ENCODE measurements at regions not wholly inside any gene's neighbourhood (a gene's known extent, or its start where the extent isn't known, plus 50 kb on each side); places are given as distances from the start of the nearest gene placed in this dataset.

DNA sequence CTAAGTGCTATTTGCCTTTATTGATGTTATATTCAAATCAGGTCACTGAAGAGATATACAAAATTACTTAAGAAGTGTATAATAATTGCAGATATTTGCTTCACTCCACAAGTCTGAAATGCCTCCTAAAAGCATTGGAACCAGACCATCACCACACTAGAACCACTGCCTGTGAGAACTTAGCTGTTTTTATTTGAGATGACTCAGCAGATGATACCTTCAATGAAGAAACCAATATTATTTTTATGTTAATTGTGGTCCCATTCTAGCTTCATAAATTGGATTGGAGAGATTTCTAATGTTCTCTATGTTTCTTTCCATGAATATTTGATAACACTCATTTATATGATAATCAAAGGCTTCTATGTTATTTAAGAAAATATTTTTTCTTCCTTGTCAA is 740.6 kb downstream of the KCNT2 start:
- TF ChIP-seq CTCF (IDR thresholded peaks at IDR 0.05) (no peak), EZH2 (IDR thresholded peaks at IDR 0.05) (no peak), EZH2phosphoT487 (IDR thresholded peaks at IDR 0.05) (no peak)

Data from neural progenitor cell (in vitro differentiated cells).